ENCODE measurements at regions not wholly inside any gene's neighbourhood (a gene's known extent, or its start where the extent isn't known, plus 50 kb on each side); places are given as distances from the start of the nearest gene placed in this dataset.
A peak's percentile ranks its signal among the peaks of the same experiment; 100 is the strongest.

DNA sequence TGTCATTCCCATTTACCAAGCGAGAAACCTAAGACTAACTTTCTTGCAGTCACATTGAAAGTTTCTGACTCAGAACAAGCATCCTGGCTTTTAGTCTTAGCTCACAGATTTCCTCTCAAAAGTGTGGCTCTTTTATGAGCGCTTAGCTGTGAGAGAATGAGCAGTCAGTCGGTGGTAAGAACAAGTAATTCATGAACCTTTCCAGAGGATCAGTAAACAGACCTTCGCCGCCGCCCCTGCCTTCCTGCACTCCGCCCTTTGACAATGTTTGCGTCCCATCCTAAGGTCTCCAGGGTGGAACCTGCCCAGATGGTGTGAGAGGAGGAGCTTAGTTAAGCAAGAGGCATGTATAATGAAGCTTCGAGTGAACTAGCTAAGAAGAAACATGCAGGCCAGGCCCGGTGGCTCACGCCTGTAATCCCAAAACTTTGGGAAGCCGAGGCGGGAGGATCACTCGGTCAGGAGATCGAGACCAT lies 142.4 kb downstream of the GLUL start (continued):
- TF ChIP-seq, protein P1, sequence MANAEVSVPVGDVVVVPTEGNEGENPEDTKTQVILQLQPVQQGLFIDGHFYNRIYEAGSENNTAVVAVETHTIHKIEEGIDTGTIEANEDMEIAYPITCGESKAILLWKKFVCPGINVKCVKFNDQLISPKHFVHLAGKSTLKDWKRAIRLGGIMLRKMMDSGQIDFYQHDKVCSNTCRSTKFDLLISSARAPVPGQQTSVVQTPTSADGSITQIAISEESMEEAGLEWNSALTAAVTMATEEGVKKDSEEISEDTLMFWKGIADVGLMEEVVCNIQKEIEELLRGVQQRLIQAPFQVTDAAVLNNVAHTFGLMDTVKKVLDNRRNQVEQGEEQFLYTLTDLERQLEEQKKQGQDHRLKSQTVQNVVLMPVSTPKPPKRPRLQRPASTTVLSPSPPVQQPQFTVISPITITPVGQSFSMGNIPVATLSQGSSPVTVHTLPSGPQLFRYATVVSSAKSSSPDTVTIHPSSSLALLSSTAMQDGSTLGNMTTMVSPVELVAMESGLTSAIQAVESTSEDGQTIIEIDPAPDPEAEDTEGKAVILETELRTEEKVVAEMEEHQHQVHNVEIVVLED (CRISPR knock-in tag; IDR thresholded peaks at IDR 0.05; ENCODE audit: borderline replicate concordance), result no peak; the same call in 1 of the 2 replicates
- peak; percentile 71; the same call in 1 of the 2 replicates for TF ChIP-seq ZNF292 (CRISPR knock-in tag; IDR thresholded peaks at IDR 0.05; ENCODE audit: borderline replicate concordance, low read depth)
- TF ChIP-seq ZNF235 (CRISPR knock-in tag; IDR thresholded peaks at IDR 0.05; ENCODE audit: borderline replicate concordance), result no peak
- TF ChIP-seq, protein P2, sequence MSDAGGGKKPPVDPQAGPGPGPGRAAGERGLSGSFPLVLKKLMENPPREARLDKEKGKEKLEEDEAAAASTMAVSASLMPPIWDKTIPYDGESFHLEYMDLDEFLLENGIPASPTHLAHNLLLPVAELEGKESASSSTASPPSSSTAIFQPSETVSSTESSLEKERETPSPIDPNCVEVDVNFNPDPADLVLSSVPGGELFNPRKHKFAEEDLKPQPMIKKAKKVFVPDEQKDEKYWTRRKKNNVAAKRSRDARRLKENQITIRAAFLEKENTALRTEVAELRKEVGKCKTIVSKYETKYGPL (CRISPR knock-in tag; IDR thresholded peaks at IDR 0.05), result no peak
- peak; percentile 85 for TF ChIP-seq POGZ (CRISPR knock-in tag; IDR thresholded peaks at IDR 0.05)
- TF ChIP-seq, protein P3, sequence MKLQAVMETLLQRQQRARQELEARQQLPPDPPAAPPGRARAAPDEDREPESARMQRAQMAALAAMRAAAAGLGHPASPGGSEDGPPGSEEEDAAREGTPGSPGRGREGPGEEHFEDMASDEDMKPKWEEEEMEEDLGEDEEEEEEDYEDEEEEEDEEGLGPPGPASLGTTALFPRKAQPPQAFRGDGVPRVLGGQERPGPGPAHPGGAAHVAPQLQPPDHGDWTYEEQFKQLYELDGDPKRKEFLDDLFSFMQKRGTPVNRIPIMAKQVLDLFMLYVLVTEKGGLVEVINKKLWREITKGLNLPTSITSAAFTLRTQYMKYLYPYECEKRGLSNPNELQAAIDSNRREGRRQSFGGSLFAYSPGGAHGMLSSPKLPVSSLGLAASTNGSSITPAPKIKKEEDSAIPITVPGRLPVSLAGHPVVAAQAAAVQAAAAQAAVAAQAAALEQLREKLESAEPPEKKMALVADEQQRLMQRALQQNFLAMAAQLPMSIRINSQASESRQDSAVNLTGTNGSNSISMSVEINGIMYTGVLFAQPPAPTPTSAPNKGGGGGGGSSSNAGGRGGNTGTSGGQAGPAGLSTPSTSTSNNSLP (IDR thresholded peaks at IDR 0.05; ENCODE audit: low read depth, low read length), result no peak
- peak; percentile 60; the same call in 1 of the 2 replicates for TF ChIP-seq ESRRA (CRISPR knock-in tag; IDR thresholded peaks at IDR 0.05; ENCODE audit: low read depth)
- no peak for TF ChIP-seq ZNF12 (CRISPR knock-in tag; IDR thresholded peaks at IDR 0.05)
- TF ChIP-seq, protein P4, sequence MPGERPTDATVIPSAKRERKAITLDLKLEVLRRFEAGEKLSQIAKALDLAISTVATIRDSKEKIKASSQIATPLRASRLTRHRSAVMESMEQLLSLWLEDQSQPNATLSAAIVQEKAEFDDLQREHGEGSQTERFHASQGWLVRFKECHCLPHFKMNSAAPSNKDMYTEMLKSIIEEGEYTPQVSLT (CRISPR knock-in tag; IDR thresholded peaks at IDR 0.05; ENCODE audit: borderline replicate concordance, low read depth), result no peak
- no peak for TF ChIP-seq BHLHE40 (IDR thresholded peaks at IDR 0.05; ENCODE audit: low read length)
- no peak for TF ChIP-seq ZNF713 (CRISPR knock-in tag; IDR thresholded peaks at IDR 0.05)
- TF ChIP-seq, protein P5, sequence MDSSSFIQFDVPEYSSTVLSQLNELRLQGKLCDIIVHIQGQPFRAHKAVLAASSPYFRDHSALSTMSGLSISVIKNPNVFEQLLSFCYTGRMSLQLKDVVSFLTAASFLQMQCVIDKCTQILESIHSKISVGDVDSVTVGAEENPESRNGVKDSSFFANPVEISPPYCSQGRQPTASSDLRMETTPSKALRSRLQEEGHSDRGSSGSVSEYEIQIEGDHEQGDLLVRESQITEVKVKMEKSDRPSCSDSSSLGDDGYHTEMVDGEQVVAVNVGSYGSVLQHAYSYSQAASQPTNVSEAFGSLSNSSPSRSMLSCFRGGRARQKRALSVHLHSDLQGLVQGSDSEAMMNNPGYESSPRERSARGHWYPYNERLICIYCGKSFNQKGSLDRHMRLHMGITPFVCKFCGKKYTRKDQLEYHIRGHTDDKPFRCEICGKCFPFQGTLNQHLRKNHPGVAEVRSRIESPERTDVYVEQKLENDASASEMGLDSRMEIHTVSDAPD (CRISPR knock-in tag; IDR thresholded peaks at IDR 0.05), result no peak
- no peak for TF ChIP-seq ZNF225 (CRISPR knock-in tag; IDR thresholded peaks at IDR 0.05)
- TF ChIP-seq ZBTB8A (CRISPR knock-in tag; IDR thresholded peaks at IDR 0.05; ENCODE audit: borderline replicate concordance, low read depth), result no peak
- TF ChIP-seq ADNP (CRISPR knock-in tag; IDR thresholded peaks at IDR 0.05), result no peak
- TF ChIP-seq, protein P6, sequence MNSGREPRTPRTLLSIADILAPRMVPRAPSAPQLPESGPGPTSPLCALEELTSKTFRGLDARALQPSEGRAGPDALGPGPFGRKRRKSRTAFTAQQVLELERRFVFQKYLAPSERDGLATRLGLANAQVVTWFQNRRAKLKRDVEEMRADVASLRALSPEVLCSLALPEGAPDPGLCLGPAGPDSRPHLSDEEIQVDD (CRISPR knock-in tag; IDR thresholded peaks at IDR 0.05; ENCODE audit: borderline replicate concordance), result no peak
- peak in 1 of 2 experiments; percentile 15; a peak in 1 of 4 replicates for TF ChIP-seq NR2F1 (CRISPR knock-in tag; IDR thresholded peaks at IDR 0.05)
- TF ChIP-seq HOXA9 (CRISPR knock-in tag; IDR thresholded peaks at IDR 0.05; ENCODE audit: borderline replicate concordance), result no peak
- no peak for TF ChIP-seq ZNF468 (CRISPR knock-in tag; IDR thresholded peaks at IDR 0.05)
- peak; percentile 87 for TF ChIP-seq SP5 (CRISPR knock-in tag; IDR thresholded peaks at IDR 0.05; ENCODE audit: borderline replicate concordance, low read depth)
- TF ChIP-seq RFX5 (IDR thresholded peaks at IDR 0.05; ENCODE audit: low read depth, low read length), result no peak
- TF ChIP-seq, protein P7, sequence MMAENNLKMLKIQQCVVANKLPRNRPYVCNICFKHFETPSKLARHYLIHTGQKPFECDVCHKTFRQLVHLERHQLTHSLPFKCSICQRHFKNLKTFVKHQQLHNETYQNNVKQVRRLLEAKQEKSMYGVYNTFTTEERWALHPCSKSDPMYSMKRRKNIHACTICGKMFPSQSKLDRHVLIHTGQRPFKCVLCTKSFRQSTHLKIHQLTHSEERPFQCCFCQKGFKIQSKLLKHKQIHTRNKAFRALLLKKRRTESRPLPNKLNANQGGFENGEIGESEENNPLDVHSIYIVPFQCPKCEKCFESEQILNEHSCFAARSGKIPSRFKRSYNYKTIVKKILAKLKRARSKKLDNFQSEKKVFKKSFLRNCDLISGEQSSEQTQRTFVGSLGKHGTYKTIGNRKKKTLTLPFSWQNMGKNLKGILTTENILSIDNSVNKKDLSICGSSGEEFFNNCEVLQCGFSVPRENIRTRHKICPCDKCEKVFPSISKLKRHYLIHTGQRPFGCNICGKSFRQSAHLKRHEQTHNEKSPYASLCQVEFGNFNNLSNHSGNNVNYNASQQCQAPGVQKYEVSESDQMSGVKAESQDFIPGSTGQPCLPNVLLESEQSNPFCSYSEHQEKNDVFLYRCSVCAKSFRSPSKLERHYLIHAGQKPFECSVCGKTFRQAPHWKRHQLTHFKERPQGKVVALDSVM (CRISPR knock-in tag; IDR thresholded peaks at IDR 0.05), result no peak
